ENCODE measurements at regions not wholly inside any gene's neighbourhood (a gene's known extent, or its start where the extent isn't known, plus 50 kb on each side); places are given as distances from the start of the nearest gene placed in this dataset.

DNA sequence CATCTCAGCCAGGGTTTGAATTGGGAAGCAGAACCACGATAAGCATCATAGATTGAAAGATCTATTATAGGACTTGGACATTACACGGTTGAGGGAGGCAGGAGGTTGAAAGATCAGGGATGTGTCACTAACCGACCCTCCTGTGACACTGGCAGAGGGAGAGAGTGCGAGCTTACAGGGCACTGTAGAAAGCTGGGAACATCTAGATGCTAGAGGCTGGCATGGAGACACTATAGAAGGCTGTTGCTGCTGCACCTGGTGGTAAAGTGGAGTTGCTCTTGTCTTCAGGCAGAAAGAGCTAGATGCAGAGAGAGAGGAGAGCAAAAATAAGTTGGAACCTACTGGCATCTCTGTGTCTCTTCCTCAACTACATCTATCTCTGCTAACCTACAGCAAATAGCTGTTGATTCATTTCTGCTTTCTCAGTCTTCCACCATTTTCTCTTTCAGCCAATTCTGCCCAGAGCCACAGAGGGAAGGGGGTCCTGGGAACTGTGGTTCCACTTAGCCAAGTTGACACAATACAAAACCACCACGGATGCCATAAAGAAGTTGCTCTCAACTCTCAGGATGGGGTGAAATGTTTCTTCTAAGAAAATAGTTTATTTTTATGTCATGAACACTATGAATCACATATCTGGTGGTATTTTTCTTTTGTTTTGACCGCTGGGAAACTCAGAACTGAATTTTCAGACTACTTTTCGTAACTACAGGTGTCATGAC is 155.9 kb downstream of the ZNF281 start:
- Histone ChIP-seq H3K27ac (no peak overlapping the region), H3K4me3 (no peak overlapping the region)
- TF ChIP-seq, protein P1, sequence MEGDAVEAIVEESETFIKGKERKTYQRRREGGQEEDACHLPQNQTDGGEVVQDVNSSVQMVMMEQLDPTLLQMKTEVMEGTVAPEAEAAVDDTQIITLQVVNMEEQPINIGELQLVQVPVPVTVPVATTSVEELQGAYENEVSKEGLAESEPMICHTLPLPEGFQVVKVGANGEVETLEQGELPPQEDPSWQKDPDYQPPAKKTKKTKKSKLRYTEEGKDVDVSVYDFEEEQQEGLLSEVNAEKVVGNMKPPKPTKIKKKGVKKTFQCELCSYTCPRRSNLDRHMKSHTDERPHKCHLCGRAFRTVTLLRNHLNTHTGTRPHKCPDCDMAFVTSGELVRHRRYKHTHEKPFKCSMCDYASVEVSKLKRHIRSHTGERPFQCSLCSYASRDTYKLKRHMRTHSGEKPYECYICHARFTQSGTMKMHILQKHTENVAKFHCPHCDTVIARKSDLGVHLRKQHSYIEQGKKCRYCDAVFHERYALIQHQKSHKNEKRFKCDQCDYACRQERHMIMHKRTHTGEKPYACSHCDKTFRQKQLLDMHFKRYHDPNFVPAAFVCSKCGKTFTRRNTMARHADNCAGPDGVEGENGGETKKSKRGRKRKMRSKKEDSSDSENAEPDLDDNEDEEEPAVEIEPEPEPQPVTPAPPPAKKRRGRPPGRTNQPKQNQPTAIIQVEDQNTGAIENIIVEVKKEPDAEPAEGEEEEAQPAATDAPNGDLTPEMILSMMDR (IDR thresholded peaks at IDR 0.05) = no peak
- no peak for DNase-seq (ENCODE audit: low spot score)

DNA sequence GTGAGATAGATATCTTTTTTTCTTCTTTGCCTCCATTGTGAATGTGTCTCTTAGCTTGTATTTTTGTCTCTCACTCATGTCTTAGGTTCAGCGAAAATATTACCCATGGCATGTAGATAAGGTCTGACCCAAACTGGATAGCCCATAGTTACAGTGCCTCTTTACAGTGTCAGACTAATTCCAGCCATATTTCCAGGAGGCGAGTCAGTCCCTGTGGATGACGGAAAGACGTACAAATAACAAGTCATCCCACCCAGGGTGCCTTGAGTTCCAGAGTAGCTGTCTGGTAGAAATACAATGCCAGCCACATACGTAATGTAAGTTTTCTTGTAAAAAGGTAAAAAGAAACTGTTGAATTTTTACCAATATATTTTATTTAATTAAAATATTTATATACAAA is 157.3 kb downstream of the ZNF281 start:
- no peak overlapping the region for H3K4me3 ChIP-seq
- TF ChIP-seq, protein P1 (IDR thresholded peaks at IDR 0.05) = no peak
- no peak overlapping the region for H3K27ac ChIP-seq
- no peak for DNase-seq (ENCODE audit: low spot score)

DNA sequence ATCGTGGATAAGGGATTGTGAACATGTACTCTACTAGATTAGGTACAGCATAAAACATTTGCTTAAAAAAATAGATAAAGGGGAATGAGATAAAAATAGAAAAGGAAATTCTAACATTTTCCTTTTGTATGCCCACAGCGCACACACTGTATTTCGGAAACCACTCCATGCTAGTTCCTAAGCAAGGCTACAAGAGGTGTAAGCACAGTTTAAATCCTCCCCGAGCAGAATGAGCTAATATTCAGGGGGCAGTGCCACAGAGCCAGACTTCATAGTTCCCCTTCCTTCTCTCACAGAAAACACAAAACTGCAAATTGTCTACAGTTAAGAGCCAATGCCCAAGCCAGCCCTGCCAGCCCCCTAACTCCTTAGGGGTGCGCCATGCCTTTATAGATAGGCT is 159.4 kb downstream of the ZNF281 start:
- DNase-seq (ENCODE audit: low spot score) = no peak
- H3K4me3 ChIP-seq = no peak overlapping the region
- H3K27ac ChIP-seq = no peak overlapping the region
- TF ChIP-seq, protein P1 (IDR thresholded peaks at IDR 0.05) = no peak

DNA sequence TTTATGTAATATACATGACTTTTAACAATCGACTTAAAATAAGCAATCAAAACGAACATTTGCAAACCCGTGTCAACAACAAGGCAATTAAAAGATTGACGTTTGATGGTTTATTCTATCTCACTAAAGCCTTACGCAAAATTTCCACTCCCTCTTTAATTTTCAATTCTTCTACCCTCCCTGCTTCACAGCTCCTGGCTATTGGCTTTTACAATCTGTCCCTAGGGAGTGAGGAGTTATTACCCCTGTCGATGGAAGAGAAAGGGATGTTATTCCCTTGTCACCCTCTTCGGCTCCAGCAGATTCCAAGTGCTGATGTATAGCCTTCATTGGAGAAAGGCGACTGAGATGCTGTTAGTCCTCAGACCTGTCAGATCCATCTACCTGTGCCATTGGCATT is 161.3 kb downstream of the ZNF281 start:
- no peak for DNase-seq (ENCODE audit: low spot score)
- TF ChIP-seq, protein P1 (IDR thresholded peaks at IDR 0.05) = no peak
- Histone ChIP-seq H3K27ac (no peak overlapping the region), H3K4me3 (no peak overlapping the region)

DNA sequence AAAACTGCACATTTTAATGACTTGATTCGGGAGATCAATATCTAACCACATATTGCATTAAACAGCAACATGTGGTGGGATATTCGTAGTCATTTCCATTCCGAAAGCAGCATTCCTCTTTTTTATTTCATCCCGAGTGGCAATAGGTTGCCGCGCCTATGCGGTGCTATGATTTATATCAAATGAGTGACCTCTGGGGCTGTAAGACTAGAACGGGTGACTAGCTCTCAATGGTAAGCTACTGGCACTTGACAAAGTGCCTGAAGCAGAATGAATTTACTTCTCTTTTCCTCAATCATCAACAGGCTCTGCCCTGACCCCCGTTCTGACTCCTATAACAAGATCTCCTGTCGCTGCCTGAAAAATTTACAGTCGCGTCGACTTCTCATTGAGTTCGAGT is 162.3 kb downstream of the ZNF281 start:
- DNase-seq (ENCODE audit: low spot score) = no peak
- TF ChIP-seq, protein P1 (IDR thresholded peaks at IDR 0.05) = no peak
- no peak overlapping the region for H3K4me3 ChIP-seq
- no peak overlapping the region for H3K27ac ChIP-seq

DNA sequence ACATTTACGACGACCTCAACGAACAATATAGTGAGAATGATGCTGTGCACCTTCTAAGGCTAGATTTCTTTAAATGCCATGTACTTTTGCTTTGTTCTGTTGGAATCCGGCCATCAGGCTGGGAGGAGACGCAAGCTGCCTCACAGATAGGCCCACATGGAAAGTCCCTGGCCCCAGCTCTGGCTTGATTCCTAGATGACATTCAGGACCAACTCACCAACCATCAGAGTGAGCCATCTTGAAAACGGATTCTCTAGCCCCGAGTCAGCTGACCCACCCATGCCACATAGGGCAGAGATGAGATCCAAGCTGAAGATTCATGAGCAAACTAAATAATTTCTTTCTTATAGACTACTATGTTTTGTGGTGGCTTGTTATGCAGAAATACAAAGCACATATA is 164.4 kb downstream of the ZNF281 start:
- DNase-seq (ENCODE audit: low spot score) = no peak
- Histone ChIP-seq H3K4me3 (no peak overlapping the region), H3K27ac (no peak overlapping the region)
- TF ChIP-seq, protein P1 (IDR thresholded peaks at IDR 0.05) = no peak

DNA sequence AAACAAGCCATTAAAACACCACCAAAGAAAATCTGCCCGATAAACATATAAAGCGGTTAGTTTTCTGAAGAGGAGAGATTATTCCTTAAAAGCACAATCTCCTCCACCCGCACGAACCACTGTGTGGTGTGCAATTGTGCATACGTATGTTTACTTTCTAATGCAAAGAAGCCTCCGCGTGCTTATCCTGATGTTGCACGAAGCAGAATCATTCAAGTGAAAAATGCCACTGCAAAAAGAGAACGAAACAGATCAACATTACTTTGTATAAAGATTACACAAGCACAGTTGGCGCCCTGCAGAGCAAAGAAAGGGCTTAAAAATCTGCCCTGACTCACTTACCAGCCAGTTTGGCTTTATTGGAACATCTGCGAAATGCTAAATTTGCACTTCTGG is 166.8 kb downstream of the ZNF281 start:
- Histone ChIP-seq H3K4me3 (no peak overlapping the region), H3K27ac (no peak overlapping the region)
- DNase-seq (ENCODE audit: low spot score) = no peak
- TF ChIP-seq, protein P1 (IDR thresholded peaks at IDR 0.05) = no peak
